ENCODE measurements at regions not wholly inside any gene's neighbourhood (a gene's known extent, or its start where the extent isn't known, plus 50 kb on each side); places are given as distances from the start of the nearest gene placed in this dataset.

- TF ChIP-seq MAX (IDR thresholded peaks at IDR 0.05) (no peak), EP300 (IDR thresholded peaks at IDR 0.05; ENCODE audit: borderline replicate concordance) (no peak), REST (IDR thresholded peaks at IDR 0.05; ENCODE audit: low read depth) (no peak), TEAD4 (IDR thresholded peaks at IDR 0.05) (no peak), EGR1 (IDR thresholded peaks at IDR 0.05) (no peak), FOXM1 (IDR thresholded peaks at IDR 0.05; ENCODE audit: borderline replicate concordance, low read depth) (no peak), USF1 (IDR thresholded peaks at IDR 0.05) (no peak), CREB1 (IDR thresholded peaks at IDR 0.05; ENCODE audit: low read depth) (no peak)
Measured at GRCh38 chr7:52323202-52323746, 712.2 kb upstream of the POM121L12 start.

- TF ChIP-seq ZBTB7A (IDR thresholded peaks at IDR 0.05; ENCODE audit: low read depth) (no peak), USF1 (IDR thresholded peaks at IDR 0.05) (no peak), TEAD4 (IDR thresholded peaks at IDR 0.05) (no peak), EGR1 (IDR thresholded peaks at IDR 0.05) (no peak), RAD21 (IDR thresholded peaks at IDR 0.05; ENCODE audit: low read depth) (no peak), REST (IDR thresholded peaks at IDR 0.05; ENCODE audit: low read depth) (no peak), CEBPB (IDR thresholded peaks at IDR 0.05) (no peak), TAF1 (IDR thresholded peaks at IDR 0.05; ENCODE audit: low read depth) (no peak)
Measured at GRCh38 chr7:52320610-52321009, 714.8 kb upstream of the POM121L12 start.

- TF ChIP-seq FOXM1 (IDR thresholded peaks at IDR 0.05; ENCODE audit: borderline replicate concordance, low read depth) (no peak), CEBPB (IDR thresholded peaks at IDR 0.05) (no peak), ZBTB7A (IDR thresholded peaks at IDR 0.05; ENCODE audit: low read depth) (no peak), RAD21 (IDR thresholded peaks at IDR 0.05; ENCODE audit: low read depth) (no peak), EP300 (IDR thresholded peaks at IDR 0.05; ENCODE audit: borderline replicate concordance) (no peak), REST (IDR thresholded peaks at IDR 0.05; ENCODE audit: low read depth) (no peak), NFIC (IDR thresholded peaks at IDR 0.05) (no peak), MAX (IDR thresholded peaks at IDR 0.05) (no peak), EGR1 (IDR thresholded peaks at IDR 0.05) (no peak), CREB1 (IDR thresholded peaks at IDR 0.05; ENCODE audit: low read depth) (no peak), YY1 (IDR thresholded peaks at IDR 0.05; ENCODE audit: low read depth) (no peak)
Measured at GRCh38 chr7:52317921-52318320, 717.5 kb upstream of the POM121L12 start.

GRCh38 chr7:52311886-52312285 lies 723.5 kb upstream of the POM121L12 start:
- TF ChIP-seq NFIC (IDR thresholded peaks at IDR 0.05) (no peak), MAX (IDR thresholded peaks at IDR 0.05) (no peak), EGR1 (IDR thresholded peaks at IDR 0.05) (no peak)

GRCh38 chr7:52309631-52310030 lies 725.8 kb upstream of the POM121L12 start:
- TF ChIP-seq TEAD4 (IDR thresholded peaks at IDR 0.05) (no peak), MAX (IDR thresholded peaks at IDR 0.05) (no peak), CREB1 (IDR thresholded peaks at IDR 0.05; ENCODE audit: low read depth) (no peak), USF1 (IDR thresholded peaks at IDR 0.05) (no peak), TAF1 (IDR thresholded peaks at IDR 0.05; ENCODE audit: low read depth) (no peak), ZBTB7A (IDR thresholded peaks at IDR 0.05; ENCODE audit: low read depth) (no peak), FOXM1 (IDR thresholded peaks at IDR 0.05; ENCODE audit: borderline replicate concordance, low read depth) (no peak), NFIC (IDR thresholded peaks at IDR 0.05) (no peak), RAD21 (IDR thresholded peaks at IDR 0.05; ENCODE audit: low read depth) (no peak), TCF12 (IDR thresholded peaks at IDR 0.05; ENCODE audit: low read depth) (no peak), EP300 (IDR thresholded peaks at IDR 0.05; ENCODE audit: borderline replicate concordance) (no peak), CEBPB (IDR thresholded peaks at IDR 0.05) (no peak), EGR1 (IDR thresholded peaks at IDR 0.05) (no peak), REST (IDR thresholded peaks at IDR 0.05; ENCODE audit: low read depth) (no peak)

Measured in Ishikawa (cell line).